ENCODE measurements at regions not wholly inside any gene's neighbourhood (a gene's known extent, or its start where the extent isn't known, plus 50 kb on each side); places are given as distances from the start of the nearest gene placed in this dataset.
A peak's percentile ranks its signal among the peaks of the same experiment; 100 is the strongest.
"Not testable (repeated sequence)": the region's sequence is repeated elsewhere in the genome, so short reads cannot be mapped to it uniquely, and the experiment has no call there.

DNA sequence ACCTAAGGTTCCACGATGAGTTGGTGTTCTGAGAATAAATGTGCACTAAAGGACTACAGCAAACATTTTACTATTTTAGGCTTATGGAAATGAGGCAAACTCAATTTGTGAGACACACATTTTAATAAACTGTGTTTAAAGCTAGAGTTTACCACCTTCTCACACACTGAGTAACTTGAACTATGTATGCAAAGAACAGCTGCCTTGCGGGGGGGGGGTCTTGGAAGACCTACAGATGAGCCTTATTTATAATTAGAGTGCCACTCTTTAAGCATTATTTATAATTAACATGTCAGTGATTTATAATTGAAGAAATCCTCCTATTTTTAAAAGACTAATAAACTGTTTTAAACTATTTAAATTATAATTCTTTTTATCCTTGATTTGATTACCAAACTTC is 300.4 kb downstream of the DLEU7 start:
- DNase-seq (no peak), ATAC-seq (no peak)
- Histone ChIP-seq H3K4me1 (no peaks in the 10 kb centered on the region), H3K27ac (no peak overlapping the region), H3K36me3 (no peaks in the 10 kb centered on the region), H3K27me3 (no peaks in the 10 kb centered on the region), H3K4me3 (no peak overlapping the region), H3K9me3 (peaks cover 0 to 5% of the 10 kb centered on the region in 2 donors)
- intact Hi-C loops (cut with DNase I), result no loop called here
- TF ChIP-seq, protein P1, sequence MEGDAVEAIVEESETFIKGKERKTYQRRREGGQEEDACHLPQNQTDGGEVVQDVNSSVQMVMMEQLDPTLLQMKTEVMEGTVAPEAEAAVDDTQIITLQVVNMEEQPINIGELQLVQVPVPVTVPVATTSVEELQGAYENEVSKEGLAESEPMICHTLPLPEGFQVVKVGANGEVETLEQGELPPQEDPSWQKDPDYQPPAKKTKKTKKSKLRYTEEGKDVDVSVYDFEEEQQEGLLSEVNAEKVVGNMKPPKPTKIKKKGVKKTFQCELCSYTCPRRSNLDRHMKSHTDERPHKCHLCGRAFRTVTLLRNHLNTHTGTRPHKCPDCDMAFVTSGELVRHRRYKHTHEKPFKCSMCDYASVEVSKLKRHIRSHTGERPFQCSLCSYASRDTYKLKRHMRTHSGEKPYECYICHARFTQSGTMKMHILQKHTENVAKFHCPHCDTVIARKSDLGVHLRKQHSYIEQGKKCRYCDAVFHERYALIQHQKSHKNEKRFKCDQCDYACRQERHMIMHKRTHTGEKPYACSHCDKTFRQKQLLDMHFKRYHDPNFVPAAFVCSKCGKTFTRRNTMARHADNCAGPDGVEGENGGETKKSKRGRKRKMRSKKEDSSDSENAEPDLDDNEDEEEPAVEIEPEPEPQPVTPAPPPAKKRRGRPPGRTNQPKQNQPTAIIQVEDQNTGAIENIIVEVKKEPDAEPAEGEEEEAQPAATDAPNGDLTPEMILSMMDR (IDR thresholded peaks at IDR 0.05), result no peak

DNA sequence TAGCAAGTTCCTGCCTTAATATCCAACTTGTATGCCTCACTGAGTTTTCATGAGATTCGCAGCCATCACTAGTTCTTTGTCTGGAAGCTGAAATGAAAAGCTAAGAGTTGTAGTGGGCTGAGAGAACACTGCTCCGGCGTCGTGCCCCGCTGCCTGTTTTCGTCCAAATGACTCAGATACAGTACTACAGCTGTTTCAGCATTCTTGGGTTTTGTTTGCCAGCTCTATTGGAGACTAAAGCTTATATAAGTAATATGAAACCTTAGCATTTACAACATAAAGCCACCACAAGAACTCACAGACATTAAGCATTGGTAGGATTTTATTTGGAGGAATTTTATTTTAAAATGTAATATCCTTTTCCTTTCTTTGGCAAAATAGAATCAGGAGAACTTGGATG is 299.7 kb downstream of the DLEU7 start:
- H3K27ac ChIP-seq, result no peak overlapping the region
- H3K36me3 ChIP-seq, result no peaks in the 10 kb centered on the region
- TF ChIP-seq, protein P1 (IDR thresholded peaks at IDR 0.05), result no peak
- no peaks in the 10 kb centered on the region for H3K9me3 ChIP-seq
- peak; percentile 40 for ATAC-seq
- no peaks in the 10 kb centered on the region for H3K4me1 ChIP-seq
- no peaks in the 10 kb centered on the region for H3K27me3 ChIP-seq
- peak in 2 of 4 donors; percentile 78 to 86 for DNase-seq
- H3K4me3 ChIP-seq, result no peak overlapping the region
- intact Hi-C loops (cut with DNase I), result no loop called here

DNA sequence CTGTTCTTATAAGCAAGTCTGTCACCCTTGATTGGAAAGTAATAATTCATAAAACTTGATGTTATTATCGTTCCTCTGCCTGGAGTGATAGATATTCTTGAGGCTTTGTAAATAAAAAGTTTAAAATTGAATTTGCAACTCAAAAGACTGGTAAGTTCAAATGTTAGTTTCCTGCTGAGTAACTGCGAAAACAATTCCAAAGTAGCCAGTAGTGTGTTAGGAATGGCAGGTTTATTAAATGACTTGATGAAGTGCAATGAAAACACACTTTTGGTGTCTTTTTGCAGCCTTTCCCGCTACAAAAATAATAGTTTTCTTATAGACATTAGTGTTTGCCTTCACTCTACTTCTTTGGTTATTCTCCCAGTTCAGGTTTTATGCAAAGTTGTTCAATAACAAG is 299.3 kb downstream of the DLEU7 start:
- no peaks in the 10 kb centered on the region for H3K4me1 ChIP-seq
- intact Hi-C loops (cut with DNase I), result no loop called here
- DNase-seq (no peak), ATAC-seq (no peak)
- no peak overlapping the region for H3K4me3 ChIP-seq
- TF ChIP-seq, protein P1 (IDR thresholded peaks at IDR 0.05), result no peak
- H3K27me3 ChIP-seq, result no peaks in the 10 kb centered on the region
- no peaks in the 10 kb centered on the region for H3K36me3 ChIP-seq
- no peak overlapping the region for H3K27ac ChIP-seq
- H3K9me3 ChIP-seq, result no peaks in the 10 kb centered on the region

DNA sequence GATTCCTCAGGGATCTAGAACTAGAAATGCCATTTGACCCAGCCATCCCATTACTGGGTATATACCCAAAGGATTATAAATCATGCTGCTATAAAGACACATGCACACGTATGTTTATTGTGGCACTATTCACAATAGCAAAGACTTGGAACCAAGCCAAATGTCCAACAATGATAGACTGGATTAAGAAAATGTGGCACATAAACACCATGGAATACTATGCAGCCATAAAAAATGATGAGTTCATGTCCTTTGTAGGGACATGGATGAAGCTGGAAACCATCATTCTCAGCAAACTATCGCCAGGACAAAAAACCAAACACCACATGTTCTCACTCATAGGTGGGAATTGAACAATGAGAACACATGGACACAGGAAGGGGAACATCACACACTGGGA is 296.3 kb downstream of the DLEU7 start:
- H3K27ac ChIP-seq; ATAC-seq; H3K4me1 ChIP-seq; H3K27me3 ChIP-seq; DNase-seq; intact Hi-C loops (cut with DNase I); H3K9me3 ChIP-seq; H3K4me3 ChIP-seq; H3K36me3 ChIP-seq: not testable (repeated sequence)

DNA sequence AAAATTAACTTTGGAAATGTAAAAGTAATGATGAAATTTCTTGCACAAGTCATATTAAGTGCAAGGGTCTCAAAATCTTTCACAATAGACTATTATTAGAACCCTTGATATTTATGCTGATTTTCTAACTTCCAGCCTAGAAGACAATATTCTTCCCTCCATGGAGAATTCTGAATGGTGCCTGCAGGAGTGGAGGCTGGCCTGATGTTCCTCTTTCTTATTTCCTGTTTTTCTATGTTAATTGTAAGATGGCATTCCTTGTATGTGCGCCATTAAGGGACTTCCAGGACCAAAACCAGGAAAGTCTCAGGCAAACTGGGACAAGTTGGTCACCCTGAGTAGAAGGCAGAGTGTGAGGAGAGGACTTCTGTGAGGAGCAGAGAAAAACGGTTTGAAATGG is 294.9 kb downstream of the DLEU7 start:
- Histone ChIP-seq H3K9me3 (no peaks in the 10 kb centered on the region), H3K4me1 (no peaks in the 10 kb centered on the region), H3K27me3 (no peaks in the 10 kb centered on the region), H3K27ac (no peak overlapping the region), H3K36me3 (no peaks in the 10 kb centered on the region), H3K4me3 (no peak overlapping the region)
- intact Hi-C loops (cut with DNase I), result no loop called here
- TF ChIP-seq, protein P1 (IDR thresholded peaks at IDR 0.05), result no peak
- ATAC-seq, result no peak
- DNase-seq, result no peak

DNA sequence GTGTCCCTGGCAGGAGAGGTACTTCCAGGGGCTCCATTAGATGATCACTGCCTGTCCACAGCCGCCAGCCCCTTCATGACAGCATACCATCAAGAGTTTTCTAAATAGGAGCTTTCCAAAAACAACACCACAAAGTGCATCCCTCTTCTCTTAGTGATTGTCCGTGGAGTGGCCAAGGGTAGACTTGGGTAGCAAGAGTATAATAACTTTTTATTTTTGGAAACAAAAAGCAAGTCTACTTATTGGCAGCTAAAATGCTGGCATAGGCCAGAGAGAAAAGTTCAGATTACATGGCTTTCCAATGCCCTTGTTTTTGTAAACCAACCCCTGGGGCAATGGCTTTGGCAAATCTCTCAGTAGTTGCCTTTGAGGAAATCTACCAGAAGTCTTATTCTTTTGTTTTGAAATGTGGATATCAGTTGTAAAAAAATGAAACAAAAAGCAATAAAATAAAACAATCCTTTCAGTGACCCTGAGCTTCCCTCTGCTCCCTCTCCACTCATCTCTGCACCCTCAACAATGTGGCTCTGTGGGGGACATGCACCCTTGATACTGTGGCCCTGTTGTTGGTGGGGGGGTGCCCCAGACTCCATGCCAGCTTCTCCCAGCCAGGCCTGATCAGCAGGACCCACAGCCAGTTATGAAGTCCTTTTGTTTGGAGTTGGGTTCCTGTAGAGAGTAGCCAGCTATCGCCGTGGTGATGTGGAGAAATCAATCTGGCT is 294.1 kb downstream of the DLEU7 start:
- TF ChIP-seq, protein P1 (IDR thresholded peaks at IDR 0.05), result no peak
- H3K27ac ChIP-seq, result no peak overlapping the region
- H3K36me3 ChIP-seq, result no peaks in the 10 kb centered on the region
- DNase-seq, result no peak
- no peak for ATAC-seq
- H3K4me1 ChIP-seq, result no peaks in the 10 kb centered on the region
- H3K9me3 ChIP-seq, result peaks cover 0 to 2% of the 10 kb centered on the region in 2 donors
- intact Hi-C loops (cut with DNase I), result no loop called here
- no peak overlapping the region for H3K4me3 ChIP-seq
- H3K27me3 ChIP-seq, result no peaks in the 10 kb centered on the region

Measured in left lung (tissue), 4 donors.